Stomach (tissue), 4 donors: ENCODE measurements at regions not wholly inside any gene's neighbourhood (a gene's known extent, or its start where the extent isn't known, plus 50 kb on each side); places are given as distances from the start of the nearest gene placed in this dataset.

Experiments
- CTCF ChIP-seq, 7 experiments: fragments of 450-650 bp in 4 of 7; fragments of 200-600 bp in 3 of 7; sonication (generic) in 3 of 7; IDR thresholded peaks; one replicate each; pipeline ENCODE4 v1.5.1; 2016 to 2019; ENCODE audit warnings: antibody characterized with exemption in 7 of 7, control low read depth in 2 of 7, mild to moderate bottlenecking in 1 of 7
- EP300 ChIP-seq: sonication (generic); formaldehyde crosslinking; IDR thresholded peaks from one replicate; pipeline ENCODE4 v1.6.1; 2017; ENCODE audit warnings: antibody characterized with exemption
- POLR2A ChIP-seq, 4 donors: fragments of 450-650 bp; IDR thresholded peaks; one replicate each; pipeline ENCODE4 v1.6.1; 2016; ENCODE audit warnings: antibody characterized with exemption in 4 of 4, control low read depth in 2 of 4, mild to moderate bottlenecking in 1 of 4, moderate library complexity in 1 of 4

GRCh38 chr20:54984104-54984448, 508.7 kb downstream of the DOK5 start:
- TF ChIP-seq CTCF (IDR thresholded peaks at IDR 0.05) (no peak), EP300 (no peak), POLR2A (IDR thresholded peaks at IDR 0.05) (no peak)
